ENCODE measurements at regions not wholly inside any gene's neighbourhood (a gene's known extent, or its start where the extent isn't known, plus 50 kb on each side); places are given as distances from the start of the nearest gene placed in this dataset.

DNA sequence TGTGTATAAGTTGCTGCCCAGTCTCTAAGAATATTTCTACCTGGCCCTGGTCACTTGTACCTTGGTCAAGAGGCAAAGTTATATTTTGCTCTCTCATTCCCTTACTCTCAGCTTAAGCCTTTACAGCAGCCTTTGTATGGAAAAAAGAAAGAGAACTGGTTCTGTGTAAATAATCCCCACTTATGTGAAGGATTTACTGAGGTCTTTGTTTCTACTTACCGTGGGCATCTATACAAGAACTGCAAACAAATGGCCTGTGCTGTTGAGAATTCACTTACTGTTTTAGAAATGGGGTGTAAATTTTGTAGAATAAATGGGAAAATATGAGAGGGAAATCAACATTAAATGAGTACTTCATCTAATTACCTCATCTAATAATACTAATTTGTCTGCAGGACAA lies 267.4 kb downstream of the PCDH20 start:
- no peak for DNase-seq
- intact Hi-C loops (cut with DNase I; ENCODE audit: low total_unique reads) = no loop called here
- in situ Hi-C loops (cut with MboI; ENCODE audit: low pct_ligation_motif_present in 1 of 4, low pct_unique_long_range_greater_than_20kb in 1 of 4, low sequenced_read_pairs in 3 of 4) = no loop called here
- WGBS, 2 donors (ENCODE audit: low coverage in 1 of 2) = 50 to 58% methylated on average over 1 of the region's 1 CpG
- H3K27me3 ChIP-seq = no peaks in the 10 kb centered on the region
- H3K36me3 ChIP-seq = no peaks in the 10 kb centered on the region
- H3K4me1 ChIP-seq = no peaks in the 10 kb centered on the region
- H3K4me3 ChIP-seq = no peak overlapping the region
- H3K27ac ChIP-seq = no peak overlapping the region
- H3K9me3 ChIP-seq = no peaks in the 10 kb centered on the region
- TF ChIP-seq POLR2AphosphoS5 (IDR thresholded peaks at IDR 0.05) = no peak
- no peak for TF ChIP-seq POLR2A (IDR thresholded peaks at IDR 0.05)
- TF ChIP-seq, protein P1, sequence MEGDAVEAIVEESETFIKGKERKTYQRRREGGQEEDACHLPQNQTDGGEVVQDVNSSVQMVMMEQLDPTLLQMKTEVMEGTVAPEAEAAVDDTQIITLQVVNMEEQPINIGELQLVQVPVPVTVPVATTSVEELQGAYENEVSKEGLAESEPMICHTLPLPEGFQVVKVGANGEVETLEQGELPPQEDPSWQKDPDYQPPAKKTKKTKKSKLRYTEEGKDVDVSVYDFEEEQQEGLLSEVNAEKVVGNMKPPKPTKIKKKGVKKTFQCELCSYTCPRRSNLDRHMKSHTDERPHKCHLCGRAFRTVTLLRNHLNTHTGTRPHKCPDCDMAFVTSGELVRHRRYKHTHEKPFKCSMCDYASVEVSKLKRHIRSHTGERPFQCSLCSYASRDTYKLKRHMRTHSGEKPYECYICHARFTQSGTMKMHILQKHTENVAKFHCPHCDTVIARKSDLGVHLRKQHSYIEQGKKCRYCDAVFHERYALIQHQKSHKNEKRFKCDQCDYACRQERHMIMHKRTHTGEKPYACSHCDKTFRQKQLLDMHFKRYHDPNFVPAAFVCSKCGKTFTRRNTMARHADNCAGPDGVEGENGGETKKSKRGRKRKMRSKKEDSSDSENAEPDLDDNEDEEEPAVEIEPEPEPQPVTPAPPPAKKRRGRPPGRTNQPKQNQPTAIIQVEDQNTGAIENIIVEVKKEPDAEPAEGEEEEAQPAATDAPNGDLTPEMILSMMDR (IDR thresholded peaks at IDR 0.05) = no peak
- TF ChIP-seq EP300 (IDR thresholded peaks at IDR 0.05; ENCODE audit: low read depth) = no peak

DNA sequence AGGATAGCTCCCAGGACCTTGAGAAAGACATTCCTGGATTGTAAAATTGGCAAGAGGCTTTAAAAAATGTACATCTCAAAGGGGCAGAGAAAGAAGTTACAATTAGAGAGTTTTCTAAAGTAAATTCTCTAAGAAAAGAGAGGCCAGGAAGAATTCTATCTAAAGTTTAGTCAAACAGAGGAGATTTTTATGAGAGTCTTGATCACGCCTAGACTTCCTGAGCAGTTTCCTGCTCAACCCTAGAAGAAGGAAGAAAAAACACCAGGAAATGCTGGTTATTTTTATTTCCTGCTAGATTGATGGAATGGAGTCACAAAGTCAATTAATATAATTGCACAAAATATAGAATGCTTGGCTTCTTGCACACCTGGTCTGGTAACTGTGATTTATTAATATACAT lies 269.1 kb downstream of the PCDH20 start:
- Histone ChIP-seq H3K27me3 (no peaks in the 10 kb centered on the region), H3K36me3 (no peaks in the 10 kb centered on the region), H3K9me3 (no peaks in the 10 kb centered on the region), H3K27ac (no peak overlapping the region), H3K4me1 (no peaks in the 10 kb centered on the region), H3K4me3 (no peak overlapping the region)
- WGBS, 2 donors (ENCODE audit: low coverage in 1 of 2) = 33 to 53% methylated on average over 1 of the region's 1 CpG
- intact Hi-C loops (cut with DNase I; ENCODE audit: low total_unique reads) (no loop called here), in situ Hi-C loops (cut with MboI; ENCODE audit: low pct_ligation_motif_present in 1 of 4, low pct_unique_long_range_greater_than_20kb in 1 of 4, low sequenced_read_pairs in 3 of 4) (no loop called here)
- no peak for DNase-seq
- TF ChIP-seq EP300 (IDR thresholded peaks at IDR 0.05; ENCODE audit: low read depth) (no peak), POLR2AphosphoS5 (IDR thresholded peaks at IDR 0.05) (no peak), POLR2A (IDR thresholded peaks at IDR 0.05) (no peak)

GRCh38 chr13:61146158-61146557 lies 269.5 kb downstream of the PCDH20 start:
- Histone ChIP-seq H3K27ac (no peak overlapping the region), H3K36me3 (no peaks in the 10 kb centered on the region), H3K4me1 (no peaks in the 10 kb centered on the region), H3K9me3 (no peaks in the 10 kb centered on the region), H3K4me3 (no peak overlapping the region), H3K27me3 (no peaks in the 10 kb centered on the region)
- TF ChIP-seq EP300 (IDR thresholded peaks at IDR 0.05; ENCODE audit: low read depth) = no peak
- 83 to 85% methylated on average over 1 to 4 of the region's 4 CpGs for WGBS, 2 donors (ENCODE audit: low coverage in 1 of 2)
- in situ Hi-C loops (cut with MboI; ENCODE audit: low pct_ligation_motif_present in 1 of 4, low pct_unique_long_range_greater_than_20kb in 1 of 4, low sequenced_read_pairs in 3 of 4) (no loop called here), intact Hi-C loops (cut with DNase I; ENCODE audit: low total_unique reads) (no loop called here)
- DNase-seq = no peak

DNA sequence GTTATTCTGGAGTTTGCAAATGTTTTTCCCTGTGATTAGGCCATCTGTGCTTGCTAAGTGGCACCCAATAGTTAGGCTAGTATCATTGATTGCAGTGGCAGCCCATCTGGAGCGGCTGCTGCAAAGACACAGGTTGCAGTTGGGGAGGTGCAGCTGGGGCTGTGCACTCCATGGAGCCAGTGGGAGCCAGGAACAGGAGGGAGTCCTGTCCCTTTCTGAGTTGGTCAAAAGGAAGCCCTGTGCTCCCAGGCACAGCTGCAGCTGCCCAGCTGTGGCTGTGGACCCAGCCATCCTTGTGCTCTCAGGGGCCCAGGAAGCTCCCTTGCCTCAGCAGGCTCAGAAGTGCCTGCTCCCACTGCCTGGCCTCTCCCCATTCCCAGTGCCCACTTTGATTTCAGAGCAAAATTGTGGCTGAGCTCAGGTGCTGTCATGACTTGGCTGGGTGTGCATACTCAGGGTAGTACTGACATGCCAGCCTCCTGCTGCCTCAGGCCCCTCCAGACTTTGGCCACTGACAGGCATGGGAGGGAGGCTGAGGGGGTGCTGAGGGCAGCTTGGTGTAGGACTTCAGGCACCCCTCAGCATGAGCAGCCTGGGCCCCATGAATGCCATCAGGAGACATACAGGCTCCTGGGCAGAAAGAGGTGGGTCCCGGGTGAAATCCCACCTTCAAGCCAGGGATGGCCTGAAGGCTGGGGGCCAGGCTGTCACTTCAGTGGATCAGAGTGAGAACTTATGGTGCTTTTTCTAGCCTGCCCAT lies 270.6 kb downstream of the PCDH20 start:
- Histone ChIP-seq H3K9me3 (no peaks in the 10 kb centered on the region), H3K4me1 (no peaks in the 10 kb centered on the region), H3K36me3 (no peaks in the 10 kb centered on the region), H3K4me3 (no peak overlapping the region), H3K27ac (no peak overlapping the region), H3K27me3 (no peaks in the 10 kb centered on the region)
- in situ Hi-C loops (cut with MboI; ENCODE audit: low pct_ligation_motif_present in 1 of 4, low pct_unique_long_range_greater_than_20kb in 1 of 4, low sequenced_read_pairs in 3 of 4) (no loop called here), intact Hi-C loops (cut with DNase I; ENCODE audit: low total_unique reads) (no loop called here)
- WGBS, 2 donors (ENCODE audit: low coverage in 1 of 2) = 83% methylated on average over 2 of the region's 2 CpGs; no CpG with 5 or more reads in 1 of the 2 donors
- no peak for TF ChIP-seq POLR2AphosphoS5 (IDR thresholded peaks at IDR 0.05)
- TF ChIP-seq, protein P1 (IDR thresholded peaks at IDR 0.05) = no peak
- TF ChIP-seq POLR2A (IDR thresholded peaks at IDR 0.05) = no peak
- no peak for TF ChIP-seq EP300 (IDR thresholded peaks at IDR 0.05; ENCODE audit: low read depth)
- DNase-seq = no peak

DNA sequence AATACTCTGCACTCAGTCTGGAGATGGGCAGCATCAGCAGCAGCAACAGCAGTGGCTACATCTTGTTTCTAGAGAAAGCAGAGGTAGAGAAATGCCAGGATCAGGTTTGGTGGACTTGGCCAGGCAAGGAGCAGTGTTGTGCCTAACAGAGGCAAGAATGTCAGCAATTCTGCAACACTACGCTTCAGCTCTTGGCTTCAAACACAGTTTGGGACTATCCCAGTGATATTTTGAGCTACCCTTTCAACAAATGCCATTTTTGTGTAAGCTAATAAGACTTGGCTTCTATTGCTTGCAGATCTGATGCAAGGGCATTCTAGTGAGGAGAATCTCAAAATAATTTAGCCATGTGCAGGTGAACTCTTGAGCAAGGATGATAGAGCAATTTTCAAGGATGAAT lies 271.3 kb downstream of the PCDH20 start:
- no peaks in the 10 kb centered on the region for H3K27me3 ChIP-seq
- no peak overlapping the region for H3K4me3 ChIP-seq
- DNase-seq = no peak
- intact Hi-C loops (cut with DNase I; ENCODE audit: low total_unique reads) = no loop called here
- H3K9me3 ChIP-seq = no peaks in the 10 kb centered on the region
- TF ChIP-seq POLR2AphosphoS5 (IDR thresholded peaks at IDR 0.05) = no peak
- TF ChIP-seq, protein P1 (IDR thresholded peaks at IDR 0.05) = no peak
- TF ChIP-seq EP300 (IDR thresholded peaks at IDR 0.05; ENCODE audit: low read depth) = no peak
- no peak for TF ChIP-seq POLR2A (IDR thresholded peaks at IDR 0.05)
- 83% methylated on average over 1 of the region's 1 CpG; no CpG with 5 or more reads in 1 of the 2 donors for WGBS, 2 donors (ENCODE audit: low coverage in 1 of 2)
- no peaks in the 10 kb centered on the region for H3K4me1 ChIP-seq
- no peaks in the 10 kb centered on the region for H3K36me3 ChIP-seq
- no peak overlapping the region for H3K27ac ChIP-seq
- in situ Hi-C loops (cut with MboI; ENCODE audit: low pct_ligation_motif_present in 1 of 4, low pct_unique_long_range_greater_than_20kb in 1 of 4, low sequenced_read_pairs in 3 of 4) = no loop called here

All from transverse colon (tissue), 4 donors.